Amniotic epithelial cell (primary cell): ENCODE measurements at regions not wholly inside any gene's neighbourhood (a gene's known extent, or its start where the extent isn't known, plus 50 kb on each side); places are given as distances from the start of the nearest gene placed in this dataset.
"Not testable (repeated sequence)": the region's sequence is repeated elsewhere in the genome, so short reads cannot be mapped to it uniquely, and the experiment has no call there.

Source experiments
- DNase-seq: peaks from one replicate; pipeline ENCODE4 v3.0.0-alpha.2; 2010; ENCODE audit warnings: low read depth

GRCh38 chr7:150107283-150107682 lies 215.9 kb upstream of the LRRC61 start:
- DNase-seq, result not testable (repeated sequence)

GRCh38 chr7:150110375-150110820 lies 212.8 kb upstream of the LRRC61 start:
- DNase-seq, result not testable (repeated sequence)

- not testable (repeated sequence) for DNase-seq
These were observed 212.3 kb upstream of the LRRC61 start for GRCh38 chr7:150110882-150111281.

GRCh38 chr7:150111373-150112139 lies 211.6 kb upstream of the LRRC61 start:
- DNase-seq, result not testable (repeated sequence)

- not testable (repeated sequence) for DNase-seq
These were observed 209.9 kb upstream of the LRRC61 start for GRCh38 chr7:150113301-150113700.

GRCh38 chr7:150114591-150114990 lies 208.6 kb upstream of the LRRC61 start:
- not testable (repeated sequence) for DNase-seq

GRCh38 chr7:150119966-150120365 lies 203.2 kb upstream of the LRRC61 start:
- not testable (repeated sequence) for DNase-seq

- not testable (repeated sequence) for DNase-seq
These were observed 197.3 kb upstream of the LRRC61 start for GRCh38 chr7:150125831-150126230.

GRCh38 chr7:150134451-150134850 lies 188.7 kb upstream of the LRRC61 start:
- not testable (repeated sequence) for DNase-seq

- DNase-seq, result not testable (repeated sequence)
These were observed 187.4 kb upstream of the LRRC61 start for GRCh38 chr7:150135620-150136190.

- not testable (repeated sequence) for DNase-seq
These were observed 183.3 kb upstream of the LRRC61 start for GRCh38 chr7:150139840-150140239.

GRCh38 chr7:150141525-150142345 lies 181.4 kb upstream of the LRRC61 start:
- not testable (repeated sequence) for DNase-seq

- DNase-seq, result not testable (repeated sequence)
These were observed 177.0 kb upstream of the LRRC61 start for GRCh38 chr7:150146124-150146523.

GRCh38 chr7:150147524-150147923 lies 175.6 kb upstream of the LRRC61 start:
- not testable (repeated sequence) for DNase-seq

- DNase-seq, result not testable (repeated sequence)
These were observed 167.1 kb upstream of the LRRC61 start for GRCh38 chr7:150156015-150156414.

- DNase-seq, result not testable (repeated sequence)
These were observed 164.5 kb upstream of the LRRC61 start for GRCh38 chr7:150158696-150159095.

- not testable (repeated sequence) for DNase-seq
These were observed 153.6 kb upstream of the LRRC61 start for GRCh38 chr7:150169515-150169914.

- not testable (repeated sequence) for DNase-seq
These were observed 153.1 kb upstream of the LRRC61 start for GRCh38 chr7:150169943-150170490.

- DNase-seq, result not testable (repeated sequence)
These were observed 139.6 kb upstream of the LRRC61 start for GRCh38 chr7:150183602-150184001.

- not testable (repeated sequence) for DNase-seq
These were observed 133.2 kb upstream of the LRRC61 start for GRCh38 chr7:150189963-150190362.

- DNase-seq, result not testable (repeated sequence)
These were observed 130.6 kb upstream of the LRRC61 start for GRCh38 chr7:150192541-150192940.

GRCh38 chr7:150193866-150194265 lies 129.3 kb upstream of the LRRC61 start:
- not testable (repeated sequence) for DNase-seq
